NCI-H2029 (cell line): ENCODE measurements at regions not wholly inside any gene's neighbourhood (a gene's known extent, or its start where the extent isn't known, plus 50 kb on each side); places are given as distances from the start of the nearest gene placed in this dataset.

ENCODE experiments used
- DNase-seq: peaks from one replicate; lab custom pipeline; 2025; lab: John Stamatoyannopoulos, UW

DNA sequence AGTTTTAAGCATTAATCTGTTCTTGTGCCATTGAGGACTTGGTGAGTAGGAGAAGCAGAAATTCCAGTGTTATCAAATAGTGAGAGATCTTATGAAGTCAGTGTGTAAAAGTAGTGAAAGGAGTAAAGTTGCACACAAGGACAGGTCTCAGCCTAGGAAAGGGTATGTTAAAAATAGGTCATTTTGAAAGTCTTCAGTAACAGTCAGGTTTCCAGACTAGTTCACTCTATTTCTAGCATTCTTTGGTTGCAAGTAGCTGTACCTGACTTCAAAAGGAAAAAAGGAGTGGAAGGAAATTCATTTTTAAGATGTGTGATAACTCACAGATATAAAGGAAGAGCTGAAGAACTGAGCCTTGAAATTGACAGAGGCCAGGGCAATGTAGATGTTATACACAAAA is 250.1 kb upstream of the SATB1 start:
- DNase-seq = no peak

DNA sequence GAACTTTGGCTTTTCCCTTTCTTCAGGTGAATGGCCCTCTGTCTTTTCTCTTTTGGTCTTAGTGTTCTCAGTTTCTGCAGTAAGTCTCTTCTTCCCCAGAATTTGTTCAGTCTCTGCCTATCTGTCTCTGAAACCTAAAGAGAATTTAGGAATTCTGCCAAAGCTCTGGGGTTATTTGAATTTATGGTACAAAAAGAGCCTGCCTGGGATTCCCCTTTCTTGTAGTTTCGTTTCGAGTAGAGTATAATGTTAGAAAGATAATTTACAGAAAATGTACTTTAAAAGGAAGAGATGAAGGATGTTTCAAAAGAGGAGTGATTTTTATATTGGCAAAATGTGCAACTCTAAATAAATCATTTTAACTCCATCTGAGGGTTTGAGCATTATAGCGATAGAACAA is 247.4 kb upstream of the SATB1 start:
- DNase-seq = no peak

DNA sequence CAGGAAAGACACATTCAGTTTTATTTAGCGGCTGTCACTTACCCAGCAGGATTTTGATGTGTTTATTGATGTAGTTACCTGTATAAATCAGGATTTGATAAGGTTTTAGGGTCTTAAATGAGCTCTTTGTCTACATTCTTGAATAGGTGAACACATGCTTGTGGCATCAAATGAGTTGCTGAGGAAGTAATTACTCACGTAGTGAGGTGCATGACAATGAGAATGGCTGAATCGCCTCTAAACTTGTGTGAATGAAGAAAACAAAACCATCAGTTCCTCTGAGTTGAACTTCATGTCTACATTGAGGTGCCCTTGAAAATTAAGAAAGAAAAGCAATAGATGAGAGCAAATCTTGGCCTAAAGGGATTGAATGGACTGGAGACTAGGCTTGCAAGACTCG is 245.6 kb upstream of the SATB1 start:
- DNase-seq = no peak

DNA sequence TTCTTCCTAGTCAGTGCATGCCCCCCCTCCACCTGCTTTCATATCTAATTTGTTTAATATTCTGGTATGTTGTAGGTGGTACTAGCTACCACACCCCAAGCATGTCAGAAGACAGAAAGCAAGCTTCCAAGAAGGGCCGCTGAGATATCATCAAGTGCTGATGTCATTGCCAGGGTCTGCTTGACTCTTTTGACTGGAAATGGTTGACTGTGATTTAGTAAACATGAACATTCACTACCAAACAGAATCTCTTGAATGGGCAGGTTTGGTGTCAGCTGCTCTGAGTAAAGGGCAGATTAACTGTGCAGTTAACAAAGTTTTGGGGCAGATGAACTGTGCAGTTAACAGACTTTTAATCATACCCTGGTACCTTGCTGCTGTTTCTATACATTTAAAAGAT is 244.2 kb upstream of the SATB1 start:
- no peak for DNase-seq

DNA sequence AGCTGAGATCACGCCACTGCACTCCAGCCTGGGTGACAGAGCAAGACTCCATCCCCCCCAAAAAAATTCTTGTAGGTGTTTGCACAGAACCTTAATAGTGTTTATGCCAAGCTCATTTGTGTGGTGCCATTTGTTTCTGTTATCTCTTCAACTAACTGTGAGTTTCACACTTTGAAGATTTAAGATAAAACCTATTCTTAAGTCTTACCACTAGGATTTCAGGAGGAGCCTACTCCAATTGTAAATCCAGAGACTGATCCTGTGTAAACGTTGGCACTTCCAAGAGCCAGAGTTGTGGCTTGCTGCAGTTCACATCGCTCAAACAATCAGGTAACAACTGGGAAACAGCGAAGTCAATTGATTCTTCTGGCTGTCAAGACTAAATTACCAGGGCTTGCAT is 242.4 kb upstream of the SATB1 start:
- DNase-seq = no peak

DNA sequence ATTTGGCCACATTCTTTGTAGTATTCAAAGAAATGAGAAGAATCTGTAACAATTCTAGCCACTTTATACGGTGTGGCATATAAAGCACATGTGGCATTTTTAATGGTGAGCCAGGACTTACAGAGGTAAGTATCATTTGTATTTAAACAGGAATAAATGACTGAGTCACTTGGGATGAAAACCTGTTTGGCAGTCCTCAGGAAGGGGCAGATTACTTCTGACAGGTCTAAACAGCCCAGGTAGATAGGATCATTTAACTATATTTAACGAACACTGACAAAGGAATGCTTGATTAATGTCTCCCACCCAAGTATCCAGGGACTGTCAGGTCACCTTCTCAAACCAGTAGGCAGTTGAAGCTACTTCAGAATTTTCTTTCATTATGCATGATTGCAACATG is 241.5 kb upstream of the SATB1 start:
- DNase-seq = no peak

DNA sequence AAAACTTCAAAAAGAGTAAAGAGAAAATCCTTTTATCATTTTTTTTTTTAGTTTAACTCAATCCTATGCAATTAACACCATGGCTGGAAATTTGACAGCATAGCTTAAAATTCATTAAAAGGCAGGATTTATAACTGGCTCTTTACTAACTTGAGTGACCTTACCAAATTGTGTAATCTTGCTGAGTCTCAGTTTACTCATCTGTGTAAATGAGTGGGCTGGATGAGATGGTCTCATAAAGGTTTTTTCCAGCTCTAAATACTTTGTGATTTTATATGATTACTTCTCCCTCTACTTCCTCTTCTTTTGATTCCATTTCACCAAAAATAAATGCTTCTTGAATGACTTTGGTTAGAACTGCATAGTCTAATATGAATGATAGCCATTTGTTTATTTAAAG is 234.9 kb upstream of the SATB1 start:
- DNase-seq = no peak

DNA sequence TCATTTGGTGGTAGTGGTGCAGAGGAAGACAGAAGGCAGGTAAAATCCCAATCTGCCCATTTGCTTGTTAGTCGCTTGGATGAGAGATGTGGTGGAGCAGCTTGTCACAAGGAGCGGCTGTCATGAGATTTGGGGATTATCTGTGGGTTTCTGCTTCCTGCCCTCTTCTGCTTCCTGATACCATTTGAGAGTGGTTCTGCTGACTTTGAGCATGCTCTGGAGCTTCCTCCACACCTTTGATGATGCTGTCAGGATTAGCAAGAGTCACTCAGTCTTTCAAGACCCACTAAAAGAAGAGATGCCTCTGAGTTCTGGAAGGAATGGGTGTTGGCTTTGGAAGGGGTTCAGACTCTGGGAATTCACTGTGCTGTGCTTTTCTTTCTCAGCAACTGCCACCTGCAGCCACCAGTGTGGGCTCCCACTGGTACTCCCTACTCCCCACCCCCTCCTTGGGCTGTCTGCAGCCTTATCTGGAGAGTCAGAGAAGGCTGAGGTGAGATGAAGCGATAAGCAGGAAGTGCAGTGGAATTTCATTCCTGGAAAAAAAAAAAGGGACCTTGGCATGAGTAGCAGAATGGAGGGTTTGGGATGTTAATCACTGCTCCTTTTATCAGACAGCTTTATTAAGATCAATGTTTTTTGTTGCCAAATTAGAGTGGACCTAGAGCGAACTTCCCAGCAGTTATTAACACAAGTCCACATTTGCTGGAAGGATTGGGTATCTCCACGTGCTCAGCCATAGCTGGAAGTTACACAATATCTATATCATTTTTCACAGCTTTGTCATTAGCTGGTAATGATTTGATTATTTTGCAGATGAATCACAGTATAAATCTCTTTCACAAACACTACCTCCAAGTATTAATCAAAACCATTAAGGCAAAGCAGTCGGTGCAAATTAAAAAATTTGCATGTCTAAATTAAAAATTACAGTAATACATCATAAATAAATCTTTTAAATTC is 233.0 kb upstream of the SATB1 start:
- no peak for DNase-seq

DNA sequence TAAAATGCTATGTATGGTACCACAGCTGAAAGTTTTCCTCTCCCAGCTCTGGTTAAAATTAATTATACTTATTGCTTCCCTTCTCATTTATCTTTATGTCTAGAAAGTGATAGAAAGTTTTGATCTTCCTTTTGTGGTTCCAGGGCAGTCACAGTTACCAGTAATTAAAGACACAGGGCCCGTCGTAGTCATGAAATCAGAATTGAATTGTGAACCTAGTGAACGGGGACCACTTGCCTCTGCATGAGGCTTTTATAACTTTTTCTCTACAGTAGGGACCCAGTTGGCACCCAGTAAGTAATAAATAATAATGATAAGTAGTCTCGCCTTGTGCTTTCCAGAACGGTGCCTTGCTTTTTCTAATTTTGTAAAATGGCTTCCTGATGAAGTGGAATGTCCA is 231.7 kb upstream of the SATB1 start:
- no peak for DNase-seq

DNA sequence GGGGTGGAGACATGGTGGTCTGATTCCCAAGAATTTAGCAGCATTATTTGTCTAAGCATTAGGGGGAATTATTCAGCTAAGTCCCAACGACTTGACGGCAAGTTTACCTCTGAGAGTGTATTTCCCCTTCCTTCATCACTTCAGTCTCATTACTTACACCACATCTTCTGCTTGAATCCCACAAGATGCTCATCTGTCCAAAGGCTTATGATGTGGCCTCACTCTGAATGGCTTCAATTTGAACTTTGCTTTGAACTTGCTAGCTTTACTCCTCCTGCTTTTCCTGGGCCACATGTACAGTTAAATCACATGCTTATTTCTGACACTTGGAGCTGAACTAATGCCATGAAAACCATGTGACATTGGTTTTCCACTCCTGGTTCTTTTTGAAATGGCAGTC is 231.3 kb upstream of the SATB1 start:
- DNase-seq = no peak

DNA sequence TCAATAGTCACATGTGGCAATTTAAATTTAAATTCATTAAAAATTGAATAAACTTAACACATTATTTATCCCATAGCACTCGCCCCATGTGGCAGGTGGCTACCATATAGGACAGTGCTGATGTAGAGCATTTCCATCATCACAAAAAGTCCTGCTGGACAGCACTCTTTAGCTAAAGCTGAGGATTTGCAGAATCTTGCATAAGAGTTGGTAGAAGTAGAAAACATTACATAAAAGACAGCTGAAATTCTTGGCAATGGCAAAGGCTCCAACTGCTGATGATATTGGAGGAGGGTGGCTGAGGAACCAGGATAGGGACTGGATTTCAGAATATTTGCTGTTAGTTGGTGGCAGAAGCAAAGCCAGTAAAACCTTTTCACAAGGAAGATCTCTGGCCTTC is 230.7 kb upstream of the SATB1 start:
- no peak for DNase-seq

DNA sequence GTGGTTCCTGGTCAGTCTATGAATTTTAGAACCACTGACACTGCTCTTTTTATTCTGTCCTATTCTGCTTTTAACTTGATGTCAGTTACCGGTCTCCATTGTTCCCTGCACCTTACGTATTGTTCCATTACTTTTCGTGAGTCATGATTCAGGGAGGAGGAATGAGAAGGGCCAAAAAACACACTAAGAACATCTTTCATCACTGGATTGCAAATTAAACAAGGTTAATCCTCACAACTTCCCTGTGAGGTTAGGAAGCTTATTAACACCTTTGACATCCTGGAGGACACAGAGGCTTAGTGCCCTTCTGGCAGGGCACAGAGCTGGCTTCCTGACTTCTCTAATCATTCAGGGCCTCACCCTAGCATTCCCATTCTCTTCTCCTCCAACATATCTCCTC is 227.6 kb upstream of the SATB1 start:
- DNase-seq = no peak

DNA sequence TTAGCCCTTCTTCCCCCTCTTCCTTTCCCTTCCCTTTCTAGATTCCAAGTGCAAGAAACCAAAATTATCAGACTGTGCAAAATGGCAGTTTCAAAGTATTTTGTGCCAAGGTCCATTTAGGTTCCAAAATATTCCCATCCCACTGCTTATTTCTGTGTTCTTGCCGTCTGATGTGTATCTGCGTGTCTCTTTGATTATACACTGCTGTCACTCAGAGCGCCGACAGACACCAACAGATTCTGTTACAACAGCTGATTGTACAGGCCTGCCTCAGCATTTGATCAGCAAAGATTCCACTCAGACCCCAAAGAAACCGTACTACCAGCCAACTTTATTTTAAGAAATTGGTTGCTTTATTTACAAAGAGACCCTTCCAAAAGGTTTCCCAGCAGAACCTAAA is 225.6 kb upstream of the SATB1 start:
- no peak for DNase-seq

DNA sequence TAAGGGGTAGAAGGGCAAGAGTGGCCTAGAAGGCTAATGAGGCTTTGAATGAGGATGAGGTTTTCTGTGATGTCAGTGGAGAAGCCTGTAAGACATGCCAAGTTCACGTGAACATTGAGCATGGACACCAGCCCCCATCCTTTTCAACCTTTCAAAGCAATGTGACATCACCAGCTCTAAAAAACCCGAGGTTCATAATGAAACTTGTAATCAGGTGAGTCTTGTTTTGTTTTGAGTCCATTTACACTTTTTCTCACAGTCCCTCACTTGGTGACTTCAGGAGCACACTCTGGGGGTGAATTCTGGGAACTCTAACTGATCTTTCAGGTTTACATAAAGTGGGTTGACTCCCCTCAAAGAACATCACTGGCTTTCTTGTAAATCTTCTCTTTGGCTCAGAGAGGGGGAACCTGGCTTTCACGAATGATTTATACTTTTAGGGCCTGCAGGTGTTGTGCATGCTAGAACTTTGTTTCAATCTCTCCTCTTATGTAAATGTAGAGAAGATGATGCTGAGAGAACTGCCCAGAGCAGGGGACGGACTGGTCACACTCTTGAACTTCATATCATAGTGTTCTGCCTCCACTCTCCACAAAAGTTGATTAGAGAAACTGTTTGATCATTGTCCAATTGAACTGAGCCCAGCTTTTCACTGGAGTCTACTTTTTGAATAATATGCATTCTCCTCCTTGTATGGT is 224.7 kb upstream of the SATB1 start:
- no peak for DNase-seq

DNA sequence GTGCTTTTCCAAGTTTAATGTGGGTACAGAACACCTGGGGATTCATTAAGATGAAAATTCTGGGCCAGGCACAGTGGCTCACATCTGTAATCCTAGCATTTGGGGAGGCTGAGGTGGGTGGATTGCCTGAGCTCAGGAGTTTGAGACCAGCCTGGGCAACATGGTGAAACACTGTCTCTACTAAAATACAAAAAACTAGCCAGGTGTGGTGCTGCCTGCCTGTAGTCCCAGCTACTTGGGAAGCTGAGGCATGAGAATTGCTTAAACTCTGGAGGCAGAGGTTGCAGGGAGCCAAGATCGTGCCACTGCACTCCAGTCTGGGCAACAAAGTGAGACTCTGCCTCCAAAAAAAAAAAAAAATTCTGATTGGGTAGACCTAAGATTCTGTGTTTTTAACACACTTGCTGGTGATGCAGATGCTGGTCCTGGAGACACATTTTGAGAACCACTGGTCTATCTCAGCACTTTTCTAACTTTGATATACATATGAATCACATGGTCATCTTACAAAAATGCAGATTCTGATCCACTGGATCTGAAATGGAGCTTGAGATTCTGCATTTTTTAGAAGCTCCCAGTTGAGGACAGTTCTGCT is 223.8 kb upstream of the SATB1 start:
- no peak for DNase-seq

DNA sequence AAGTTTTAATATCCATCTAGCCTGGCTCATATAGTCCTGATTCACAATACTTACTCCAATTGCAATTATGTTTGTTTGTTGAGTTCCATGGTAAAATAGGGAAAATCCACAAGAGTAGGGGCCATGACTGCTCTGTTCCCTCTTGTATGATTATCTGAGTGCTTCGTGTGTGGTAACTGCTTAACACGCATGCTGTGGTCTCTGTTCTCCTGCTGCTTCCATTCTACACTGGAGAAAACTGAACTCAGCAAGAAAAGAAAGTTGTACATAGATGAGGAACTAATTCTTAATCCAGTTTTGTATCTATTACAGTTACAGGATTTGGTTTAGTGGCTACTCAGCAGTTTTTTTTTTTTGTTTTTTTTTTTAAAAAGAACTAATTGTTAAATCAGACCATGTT is 223.0 kb upstream of the SATB1 start:
- DNase-seq = no peak

DNA sequence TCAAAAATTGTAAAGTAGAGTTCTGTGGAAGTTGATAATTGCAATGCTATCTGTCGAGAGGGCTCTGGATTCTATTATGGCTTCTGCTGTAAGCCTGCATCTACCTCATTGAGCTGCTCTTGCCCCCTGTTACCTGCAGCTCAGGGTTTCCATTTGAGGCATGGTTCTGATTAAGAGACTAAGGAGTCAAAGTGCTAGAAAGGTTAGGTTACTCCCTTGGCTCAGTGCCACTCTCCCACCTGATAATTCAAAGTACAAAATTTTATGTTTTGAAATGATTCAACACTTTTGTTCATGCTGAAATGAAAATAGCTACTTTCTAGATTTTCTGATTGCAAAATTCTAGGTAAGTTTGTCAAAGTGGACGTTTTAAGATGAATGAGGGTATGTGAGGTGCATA is 220.5 kb upstream of the SATB1 start:
- DNase-seq = no peak

DNA sequence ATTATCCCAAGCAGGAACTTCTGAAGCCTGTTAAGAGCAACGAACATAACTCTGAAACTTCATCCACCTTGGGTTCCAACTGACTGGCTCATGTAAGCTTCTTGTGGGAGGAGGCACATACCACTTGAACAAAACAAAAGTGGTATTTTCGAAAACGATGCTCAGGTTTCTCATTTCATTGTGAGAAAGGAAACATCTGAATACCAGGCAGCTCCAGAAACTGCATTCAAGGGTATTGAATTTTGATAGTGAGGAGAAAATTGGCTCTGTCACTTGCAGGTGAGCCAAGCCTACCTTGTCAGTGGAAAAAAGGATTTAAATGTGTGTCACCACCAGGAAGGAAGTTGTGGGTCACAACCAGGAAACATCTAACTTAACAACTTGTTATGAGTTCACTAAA is 218.1 kb upstream of the SATB1 start:
- DNase-seq = no peak

DNA sequence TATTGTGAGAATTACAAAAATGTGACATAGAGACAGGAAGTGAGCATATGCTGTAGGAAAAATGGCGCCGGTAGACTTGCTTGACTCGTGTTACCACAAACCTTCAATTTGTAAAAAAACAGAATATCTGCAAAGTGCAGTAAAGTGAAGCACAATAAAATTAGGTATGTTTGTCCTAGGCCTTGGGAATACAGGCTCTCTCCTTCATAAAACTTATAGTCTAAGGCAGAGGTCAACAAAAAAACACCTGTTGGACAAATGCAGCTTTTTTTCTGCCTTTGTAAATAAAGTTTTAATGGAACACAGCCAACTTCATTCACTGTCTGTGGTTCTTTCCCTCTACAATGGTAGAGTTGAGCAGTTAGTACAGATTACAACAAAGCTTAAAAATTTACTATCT is 216.8 kb upstream of the SATB1 start:
- no peak for DNase-seq

DNA sequence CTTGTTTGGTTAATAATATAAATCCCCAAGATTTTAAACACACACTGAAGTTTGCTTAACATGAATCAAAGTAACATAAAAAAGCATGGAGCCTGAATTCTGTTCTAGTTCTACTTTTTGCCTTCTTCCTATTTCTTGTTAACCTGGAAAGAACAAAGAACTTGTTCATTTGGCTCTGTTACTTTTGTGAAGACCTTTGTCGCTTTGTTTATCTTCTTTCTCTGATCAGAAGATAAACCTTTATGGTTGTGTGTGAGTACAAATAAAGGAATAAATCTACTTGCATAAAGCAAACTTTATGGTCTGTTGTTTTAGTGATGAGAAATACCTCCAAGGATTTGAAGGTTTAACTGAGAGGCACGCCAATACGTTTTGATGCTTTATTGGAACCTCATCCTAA is 210.1 kb upstream of the SATB1 start:
- no peak for DNase-seq

DNA sequence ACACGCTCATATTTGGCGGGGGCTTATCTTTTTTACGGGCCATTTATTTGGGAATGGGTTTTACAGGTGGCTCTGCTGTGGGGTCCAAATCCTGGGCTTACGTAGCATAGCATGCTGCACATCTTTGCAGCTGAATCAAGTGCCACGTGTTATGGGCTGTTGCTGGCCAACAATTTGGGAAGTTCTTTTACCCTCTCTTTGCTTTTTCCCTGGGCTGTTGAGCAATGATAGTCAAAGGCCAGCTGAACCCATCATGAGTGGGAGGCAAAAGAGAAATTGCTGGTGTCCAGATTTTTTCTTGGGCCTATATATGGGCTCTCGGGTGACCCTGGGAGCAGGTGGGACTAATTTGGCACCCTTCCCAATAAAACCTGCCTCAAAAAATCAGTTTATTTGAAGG is 209.3 kb upstream of the SATB1 start:
- no peak for DNase-seq

DNA sequence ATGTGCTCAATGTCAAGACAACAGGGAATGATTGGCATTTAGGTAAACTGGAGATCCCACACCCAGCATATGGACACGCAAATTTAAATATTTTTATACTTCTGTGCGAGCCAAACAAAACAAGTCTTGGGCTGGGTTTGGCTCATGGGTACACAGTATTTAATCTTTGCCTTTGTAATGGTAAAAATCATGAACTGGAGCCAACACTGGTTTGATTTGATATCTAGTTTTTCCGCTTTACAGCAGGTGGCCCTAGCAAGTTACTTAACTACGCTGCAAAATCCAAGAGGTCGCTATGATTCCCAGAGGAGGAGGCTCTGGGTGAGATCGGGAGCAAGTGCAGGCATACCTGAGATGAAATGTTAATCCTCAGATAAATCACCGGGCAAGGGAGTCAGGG is 207.9 kb upstream of the SATB1 start:
- no peak for DNase-seq

DNA sequence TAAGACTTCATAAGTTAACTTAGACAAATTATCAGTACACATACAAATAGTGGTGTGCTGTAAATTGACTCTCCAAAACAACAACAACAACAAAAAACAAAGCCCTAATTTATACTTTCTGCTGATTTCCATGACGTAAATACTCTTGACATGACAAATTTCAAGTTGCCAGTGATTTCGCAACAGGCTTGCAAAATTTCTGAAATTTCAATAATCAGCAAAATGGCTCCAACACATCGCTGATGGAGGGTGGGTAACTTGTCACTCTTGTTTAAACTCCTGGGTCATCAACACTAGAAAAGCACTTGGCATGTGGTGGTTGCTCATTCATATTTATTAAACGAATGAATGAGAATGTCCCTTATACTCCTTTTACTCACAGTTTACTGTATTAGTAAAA is 205.2 kb upstream of the SATB1 start:
- DNase-seq = no peak
